ENCODE measurements at regions not wholly inside any gene's neighbourhood (a gene's known extent, or its start where the extent isn't known, plus 50 kb on each side); places are given as distances from the start of the nearest gene placed in this dataset.
A peak's percentile ranks its signal among the peaks of the same experiment; 100 is the strongest.

GRCh38 chr6:84416043-84416657 is 188.7 kb upstream of the CEP162 start:
- TF ChIP-seq CTCF (IDR thresholded peaks at IDR 0.05; ENCODE audit: insufficient read depth, low read depth, low read length, missing control alignments), result no peak
- no peak for DNase-seq (ENCODE audit: low read depth)
- no peak overlapping the region for H3K4me3 ChIP-seq (ENCODE audit: low read length)

GRCh38 chr6:84415517-84415916 is 188.1 kb upstream of the CEP162 start:
- no peak overlapping the region for H3K4me3 ChIP-seq (ENCODE audit: low read length)
- DNase-seq (ENCODE audit: low read depth), result peak; percentile 5
- no peak for TF ChIP-seq CTCF (IDR thresholded peaks at IDR 0.05; ENCODE audit: insufficient read depth, low read depth, low read length, missing control alignments)

- no peak for TF ChIP-seq CTCF (IDR thresholded peaks at IDR 0.05; ENCODE audit: insufficient read depth, low read depth, low read length, missing control alignments)
- H3K4me3 ChIP-seq (ENCODE audit: low read length), result no peak overlapping the region
- DNase-seq (ENCODE audit: low read depth), result no peak
Measured at GRCh38 chr6:84415068-84415467, 187.6 kb upstream of the CEP162 start.

GRCh38 chr6:84414531-84414930 is 187.1 kb upstream of the CEP162 start:
- no peak overlapping the region for H3K4me3 ChIP-seq (ENCODE audit: low read length)
- DNase-seq (ENCODE audit: low read depth), result no peak
- no peak for TF ChIP-seq CTCF (IDR thresholded peaks at IDR 0.05; ENCODE audit: insufficient read depth, low read depth, low read length, missing control alignments)

DNA sequence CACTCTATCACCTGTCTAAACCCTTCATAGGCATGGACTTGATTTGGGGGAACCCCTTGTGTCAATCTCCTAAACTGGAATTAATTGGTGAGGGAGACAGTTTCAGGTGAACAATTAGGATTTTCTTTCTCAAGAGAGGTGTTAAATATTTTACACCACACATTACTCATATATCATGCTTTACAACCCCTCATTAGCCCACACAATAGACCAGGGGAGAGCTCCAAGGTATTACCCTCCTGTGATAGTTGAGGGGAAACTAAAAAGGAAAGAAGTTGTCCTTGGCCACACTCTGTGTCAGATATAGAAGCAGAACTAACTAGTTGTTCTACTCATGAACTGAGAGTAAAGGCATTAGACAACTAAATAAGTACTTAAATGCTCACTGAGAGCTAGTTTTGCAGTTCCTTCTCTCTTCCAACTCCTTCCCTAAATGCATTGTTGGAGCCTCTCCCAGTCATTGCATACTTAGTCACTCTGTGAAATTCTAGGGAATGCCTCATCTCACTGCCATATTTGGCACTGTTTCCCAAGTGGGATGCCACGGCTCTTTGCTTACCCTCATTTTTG is 183.7 kb upstream of the CEP162 start:
- H3K4me3 ChIP-seq (ENCODE audit: low read length), result no peak overlapping the region

GRCh38 chr6:84409911-84410310 is 182.5 kb upstream of the CEP162 start:
- no peak overlapping the region for H3K4me3 ChIP-seq (ENCODE audit: low read length)
- no peak for DNase-seq (ENCODE audit: low read depth)
- TF ChIP-seq CTCF (IDR thresholded peaks at IDR 0.05; ENCODE audit: insufficient read depth, low read depth, low read length, missing control alignments), result no peak

More for the DNA sequence above, 183.7 kb upstream of the CEP162 start:
- TF ChIP-seq CTCF (IDR thresholded peaks at IDR 0.05; ENCODE audit: insufficient read depth, low read depth, low read length, missing control alignments), result no peak
- peak; percentile 36 for DNase-seq (ENCODE audit: low read depth)

GRCh38 chr6:84408028-84408427 is 180.6 kb upstream of the CEP162 start:
- H3K4me3 ChIP-seq (ENCODE audit: low read length), result no peak overlapping the region
- DNase-seq (ENCODE audit: low read depth), result no peak
- TF ChIP-seq CTCF (IDR thresholded peaks at IDR 0.05; ENCODE audit: insufficient read depth, low read depth, low read length, missing control alignments), result no peak
